Tibial artery (tissue), 4 donors: ENCODE measurements at regions not wholly inside any gene's neighbourhood (a gene's known extent, or its start where the extent isn't known, plus 50 kb on each side); places are given as distances from the start of the nearest gene placed in this dataset.
A peak's percentile ranks its signal among the peaks of the same experiment; 100 is the strongest.

Experiments
- DNase-seq, 2 donors: peaks; one replicate each; pipeline ENCODE4 v3.0.0-alpha.2; 2019
- H3K27ac ChIP-seq, 2 donors: fragments of 200-600 bp; sonication (generic) in 1 of 2; 1 replicate in 1 of 2; 2 replicates in 1 of 2; pipeline ENCODE4 v1.5.1; 2018 to 2019; ENCODE audit warnings: mild to moderate bottlenecking in 1 of 2
- H3K27me3 ChIP-seq, 2 donors: fragments of 200-600 bp; sonication (generic) in 1 of 2; one replicate each; pipeline versions ENCODE4 v1.5.1 to v1.6.0; 2016 to 2019
- H3K36me3 ChIP-seq, 3 donors: fragments of 200-600 bp; sonication (generic) in 2 of 3; one replicate each; pipeline ENCODE4 v1.5.1; 2016 to 2019; ENCODE audit warnings: mild to moderate bottlenecking in 2 of 3
- H3K4me1 ChIP-seq, 4 donors: fragments of 200-600 bp; sonication (generic) in 2 of 4; 1 replicate in 3 of 4; 2 replicates in 1 of 4; pipeline ENCODE4 v1.5.1; 2016 to 2019
- H3K4me3 ChIP-seq, 2 donors: fragments of 200-600 bp; sonication (generic) in 1 of 2; 1 replicate in 1 of 2; 2 replicates in 1 of 2; pipeline ENCODE4 v1.5.1; 2018 to 2019; ENCODE audit warnings: mild to moderate bottlenecking in 2 of 2
- H3K9me3 ChIP-seq, 3 donors: fragments of 200-600 bp; sonication (generic) in 1 of 3; one replicate each; pipeline ENCODE4 v1.5.1; 2016 to 2019
- intact Hi-C: fragments of 100-400 bp; cut with DNase I; formaldehyde crosslinking; loops from one replicate; pipeline ENCODE4 v1.15.0; 2023; ENCODE audit warnings: low total_unique reads
- TF ChIP-seq, protein P1 (sequence below), 2 experiments: fragments of 200-600 bp in 1 of 2; fragments of 450-650 bp in 1 of 2; IDR thresholded peaks; one replicate each; pipeline ENCODE4 v1.5.1; 2017 to 2019; ENCODE audit warnings: antibody characterized with exemption in 2 of 2, mild to moderate bottlenecking in 1 of 2, moderate library complexity in 1 of 2

DNA sequence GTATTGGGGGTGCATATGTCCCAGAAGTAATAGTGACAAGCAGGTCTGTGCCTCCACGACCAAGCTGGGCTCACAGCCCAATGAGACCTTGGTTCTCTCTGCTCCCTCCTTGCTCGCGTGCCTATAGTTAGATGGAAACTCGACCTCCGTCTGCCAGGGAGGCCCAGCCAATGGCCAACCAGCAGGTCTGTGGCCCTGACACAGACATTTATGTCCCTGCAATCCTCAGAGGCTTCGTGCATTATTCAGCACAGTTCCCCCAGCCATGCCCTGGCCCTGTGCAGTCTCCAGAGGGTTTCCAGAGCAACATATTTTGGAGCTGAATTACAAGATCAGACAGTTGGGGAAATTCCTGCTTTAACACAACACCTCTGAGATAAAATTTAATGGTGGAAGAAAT is 105.1 kb downstream of the UQCRFS1 start:
- H3K27ac ChIP-seq = no peak overlapping the region
- TF ChIP-seq, protein P1, sequence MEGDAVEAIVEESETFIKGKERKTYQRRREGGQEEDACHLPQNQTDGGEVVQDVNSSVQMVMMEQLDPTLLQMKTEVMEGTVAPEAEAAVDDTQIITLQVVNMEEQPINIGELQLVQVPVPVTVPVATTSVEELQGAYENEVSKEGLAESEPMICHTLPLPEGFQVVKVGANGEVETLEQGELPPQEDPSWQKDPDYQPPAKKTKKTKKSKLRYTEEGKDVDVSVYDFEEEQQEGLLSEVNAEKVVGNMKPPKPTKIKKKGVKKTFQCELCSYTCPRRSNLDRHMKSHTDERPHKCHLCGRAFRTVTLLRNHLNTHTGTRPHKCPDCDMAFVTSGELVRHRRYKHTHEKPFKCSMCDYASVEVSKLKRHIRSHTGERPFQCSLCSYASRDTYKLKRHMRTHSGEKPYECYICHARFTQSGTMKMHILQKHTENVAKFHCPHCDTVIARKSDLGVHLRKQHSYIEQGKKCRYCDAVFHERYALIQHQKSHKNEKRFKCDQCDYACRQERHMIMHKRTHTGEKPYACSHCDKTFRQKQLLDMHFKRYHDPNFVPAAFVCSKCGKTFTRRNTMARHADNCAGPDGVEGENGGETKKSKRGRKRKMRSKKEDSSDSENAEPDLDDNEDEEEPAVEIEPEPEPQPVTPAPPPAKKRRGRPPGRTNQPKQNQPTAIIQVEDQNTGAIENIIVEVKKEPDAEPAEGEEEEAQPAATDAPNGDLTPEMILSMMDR (IDR thresholded peaks at IDR 0.05) = no peak
- no peaks in the 10 kb centered on the region for H3K4me1 ChIP-seq
- H3K27me3 ChIP-seq = no peaks in the 10 kb centered on the region
- no peaks in the 10 kb centered on the region for H3K36me3 ChIP-seq
- H3K4me3 ChIP-seq = no peak overlapping the region
- no peak for DNase-seq
- H3K9me3 ChIP-seq = no peaks in the 10 kb centered on the region
- intact Hi-C loops = no loop called here

DNA sequence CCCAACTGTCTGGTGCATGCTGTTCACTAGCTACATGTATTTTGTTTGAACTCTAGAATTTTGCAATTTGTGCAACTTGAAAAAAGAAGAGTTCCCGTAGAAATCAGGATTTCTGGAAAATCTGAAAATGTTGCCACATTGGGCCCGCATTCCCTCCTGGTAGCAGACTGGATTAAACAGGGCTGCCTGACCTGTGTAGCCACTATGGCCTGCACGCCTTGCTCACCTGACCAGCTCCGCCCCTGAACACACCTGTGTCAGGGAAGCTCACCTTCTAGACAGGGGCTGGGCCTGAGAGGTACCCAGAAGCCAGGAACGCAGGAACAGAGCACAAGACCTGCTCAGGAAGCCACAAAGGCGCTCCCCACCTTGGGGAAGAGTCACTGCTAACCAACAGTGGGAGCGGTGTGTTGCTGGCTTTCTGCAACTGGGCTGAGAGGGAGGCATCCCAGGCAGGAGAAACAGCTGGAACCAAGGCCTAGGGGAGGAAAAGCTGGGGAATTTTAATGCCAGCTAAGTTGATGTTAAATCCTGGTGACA is 106.5 kb downstream of the UQCRFS1 start:
- Histone ChIP-seq H3K27ac (no peak overlapping the region), H3K4me3 (no peak overlapping the region), H3K36me3 (no peaks in the 10 kb centered on the region), H3K9me3 (no peaks in the 10 kb centered on the region), H3K27me3 (no peaks in the 10 kb centered on the region), H3K4me1 (no peaks in the 10 kb centered on the region)
- DNase-seq = peak in 1 of 2 donors; percentile 31
- TF ChIP-seq, protein P1 (IDR thresholded peaks at IDR 0.05) = no peak
- intact Hi-C loops = no loop called here

DNA sequence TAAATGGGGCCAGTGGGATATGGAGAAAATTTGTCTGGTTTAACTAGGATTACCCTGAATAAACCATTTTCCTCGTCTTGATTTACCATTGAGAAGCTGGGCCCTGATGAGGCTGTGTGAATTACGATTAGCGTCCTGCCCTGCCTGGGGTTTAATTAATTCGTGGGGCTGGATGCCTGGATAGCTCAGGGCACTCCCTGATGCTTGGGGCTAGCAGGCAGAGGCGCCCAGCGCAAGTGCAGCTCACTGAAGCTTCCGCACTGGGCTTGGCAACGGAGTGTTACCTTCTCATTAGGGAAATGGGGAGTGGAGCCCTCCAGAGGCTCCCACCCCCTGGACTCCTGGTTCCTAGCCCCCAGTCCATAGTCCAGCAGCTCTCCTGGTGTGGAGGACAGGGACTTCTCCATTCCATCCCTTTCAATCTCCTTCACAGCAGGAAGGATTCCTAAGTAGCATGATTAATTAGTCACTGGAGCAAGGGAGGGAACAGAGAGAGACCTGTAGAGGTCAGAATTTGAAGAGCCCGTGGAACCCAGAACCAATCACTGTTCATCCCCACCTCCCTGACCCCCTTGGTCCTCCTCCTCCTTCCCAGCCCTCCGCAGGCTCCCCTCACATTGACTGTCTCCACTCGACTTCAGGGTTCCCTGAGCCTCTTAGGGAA is 107.2 kb downstream of the UQCRFS1 start:
- Histone ChIP-seq H3K4me1 (no peaks in the 10 kb centered on the region), H3K36me3 (no peaks in the 10 kb centered on the region), H3K9me3 (no peaks in the 10 kb centered on the region), H3K4me3 (no peak overlapping the region), H3K27me3 (no peaks in the 10 kb centered on the region), H3K27ac (no peak overlapping the region)
- DNase-seq = peak in 1 of 2 donors; percentile 51
- TF ChIP-seq, protein P1 (IDR thresholded peaks at IDR 0.05) = no peak
- intact Hi-C loops = no loop called here

DNA sequence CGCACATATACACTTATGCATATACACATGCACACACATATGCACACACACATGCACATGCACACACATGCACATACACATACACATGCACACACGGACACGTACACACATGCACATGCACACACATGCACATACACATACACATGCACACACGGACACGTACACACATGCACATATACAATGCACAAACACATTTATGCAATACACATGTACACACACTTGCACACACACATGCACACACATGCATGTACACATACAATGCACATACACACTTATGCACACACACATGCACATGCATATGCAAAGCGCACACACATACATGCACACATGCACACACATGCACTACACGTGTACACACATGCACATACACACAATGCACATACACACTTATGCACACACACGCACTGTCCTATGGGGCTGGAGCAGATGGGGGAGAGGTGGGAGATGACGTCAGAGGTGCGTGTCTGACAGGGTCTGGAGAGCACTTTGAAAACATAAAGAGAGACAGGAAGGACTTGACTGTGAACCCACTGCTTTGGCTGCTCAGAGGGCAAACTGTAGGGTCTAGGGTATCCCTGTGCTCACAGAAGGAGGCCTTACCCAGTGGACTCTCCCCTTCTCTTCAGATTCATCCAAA is 108.2 kb downstream of the UQCRFS1 start:
- no peak for DNase-seq
- Histone ChIP-seq H3K4me3 (no peak overlapping the region), H3K27me3 (no peaks in the 10 kb centered on the region), H3K27ac (no peak overlapping the region), H3K36me3 (no peaks in the 10 kb centered on the region), H3K9me3 (no peaks in the 10 kb centered on the region), H3K4me1 (no peaks in the 10 kb centered on the region)
- intact Hi-C loops = no loop called here
- TF ChIP-seq, protein P1 (IDR thresholded peaks at IDR 0.05) = no peak

DNA sequence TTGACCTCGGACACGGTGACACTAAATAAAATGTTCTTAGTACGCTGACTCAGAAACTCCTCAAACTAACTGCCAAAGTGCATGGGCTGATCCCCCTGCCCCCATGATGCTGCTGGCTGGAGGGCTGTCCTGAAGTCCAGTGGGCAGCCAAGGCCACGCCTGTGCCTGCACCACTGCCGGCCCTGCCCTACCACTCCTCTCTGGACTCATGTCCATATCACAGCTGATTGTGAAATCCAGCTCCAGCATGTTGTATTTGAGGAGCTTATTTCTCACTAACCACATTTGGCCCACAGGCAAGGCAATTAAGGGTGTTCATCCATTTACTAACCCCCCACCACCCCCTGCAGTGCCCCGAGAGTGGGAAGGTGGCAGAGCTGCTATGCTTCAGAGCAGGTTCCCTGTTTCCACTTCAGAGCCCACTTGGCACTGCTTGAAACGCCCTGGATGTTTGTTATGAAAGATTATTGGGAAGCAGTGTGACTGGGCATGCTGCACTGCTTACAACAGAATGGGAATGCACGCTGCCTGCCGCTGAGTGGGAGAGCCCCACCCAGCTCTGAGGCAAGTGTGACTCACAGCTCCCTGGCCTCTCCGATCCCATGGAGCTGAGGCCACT is 114.0 kb downstream of the UQCRFS1 start:
- no peak overlapping the region for H3K4me3 ChIP-seq
- no peaks in the 10 kb centered on the region for H3K9me3 ChIP-seq
- intact Hi-C loops = no loop called here
- DNase-seq = peak; percentile 89 to 90
- TF ChIP-seq, protein P1 (IDR thresholded peaks at IDR 0.05) = no peak
- H3K27ac ChIP-seq = no peak overlapping the region
- no peaks in the 10 kb centered on the region for H3K27me3 ChIP-seq
- H3K36me3 ChIP-seq = no peaks in the 10 kb centered on the region
- H3K4me1 ChIP-seq = no peaks in the 10 kb centered on the region
